Endothelial cell (in vitro differentiated cells): ENCODE measurements at regions not wholly inside any gene's neighbourhood (a gene's known extent, or its start where the extent isn't known, plus 50 kb on each side); places are given as distances from the start of the nearest gene placed in this dataset.

ENCODE experiments used
- DNase-seq: peaks from one replicate; pipeline ENCODE4 v3.0.0; 2021; ENCODE audit warnings: low spot score
- H3K27ac Mint-ChIP-seq: one replicate; pipeline ENCODE4 v1.8.0; 2021; ENCODE audit warnings: mixed read lengths, inconsistent platforms; ENCODE audit not compliant: unreplicated experiment
- H3K27me3 Mint-ChIP-seq: one replicate; pipeline ENCODE4 v1.8.0; 2021; ENCODE audit warnings: mild to moderate bottlenecking, moderate library complexity, mixed read lengths, inconsistent platforms; ENCODE audit not compliant: unreplicated experiment
- H3K36me3 Mint-ChIP-seq: one replicate; pipeline ENCODE4 v1.8.0; 2021; ENCODE audit warnings: mild to moderate bottlenecking, low read depth, mixed read lengths, inconsistent platforms; ENCODE audit not compliant: unreplicated experiment
- H3K4me1 Mint-ChIP-seq: one replicate; pipeline ENCODE4 v1.8.0; 2021; ENCODE audit warnings: mild to moderate bottlenecking, mixed read lengths, inconsistent platforms; ENCODE audit not compliant: unreplicated experiment
- H3K4me3 Mint-ChIP-seq: one replicate; pipeline ENCODE4 v1.8.0; 2021; ENCODE audit warnings: mild to moderate bottlenecking, mixed read lengths, inconsistent platforms; ENCODE audit not compliant: unreplicated experiment
- H3K9me3 Mint-ChIP-seq: one replicate; pipeline ENCODE4 v1.8.0; 2021; ENCODE audit warnings: mixed read lengths, inconsistent platforms; ENCODE audit not compliant: unreplicated experiment
- TF ChIP-seq, protein P1 (sequence below): fragments of 200-600 bp; sonication (generic); IDR thresholded peaks from one replicate; pipeline ENCODE4 v1.5.0; 2021; ENCODE audit warnings: antibody characterized with exemption; ENCODE audit not compliant: unreplicated experiment

- no peaks in the 10 kb centered on the region for H3K27me3 Mint-ChIP-seq
- no peaks in the 10 kb centered on the region for H3K36me3 Mint-ChIP-seq
- DNase-seq, result no peak
- no peak overlapping the region for H3K4me3 Mint-ChIP-seq
- TF ChIP-seq, protein P1, sequence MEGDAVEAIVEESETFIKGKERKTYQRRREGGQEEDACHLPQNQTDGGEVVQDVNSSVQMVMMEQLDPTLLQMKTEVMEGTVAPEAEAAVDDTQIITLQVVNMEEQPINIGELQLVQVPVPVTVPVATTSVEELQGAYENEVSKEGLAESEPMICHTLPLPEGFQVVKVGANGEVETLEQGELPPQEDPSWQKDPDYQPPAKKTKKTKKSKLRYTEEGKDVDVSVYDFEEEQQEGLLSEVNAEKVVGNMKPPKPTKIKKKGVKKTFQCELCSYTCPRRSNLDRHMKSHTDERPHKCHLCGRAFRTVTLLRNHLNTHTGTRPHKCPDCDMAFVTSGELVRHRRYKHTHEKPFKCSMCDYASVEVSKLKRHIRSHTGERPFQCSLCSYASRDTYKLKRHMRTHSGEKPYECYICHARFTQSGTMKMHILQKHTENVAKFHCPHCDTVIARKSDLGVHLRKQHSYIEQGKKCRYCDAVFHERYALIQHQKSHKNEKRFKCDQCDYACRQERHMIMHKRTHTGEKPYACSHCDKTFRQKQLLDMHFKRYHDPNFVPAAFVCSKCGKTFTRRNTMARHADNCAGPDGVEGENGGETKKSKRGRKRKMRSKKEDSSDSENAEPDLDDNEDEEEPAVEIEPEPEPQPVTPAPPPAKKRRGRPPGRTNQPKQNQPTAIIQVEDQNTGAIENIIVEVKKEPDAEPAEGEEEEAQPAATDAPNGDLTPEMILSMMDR, result no peak
- H3K4me1 Mint-ChIP-seq, result no peaks in the 10 kb centered on the region
- H3K9me3 Mint-ChIP-seq, result no peaks in the 10 kb centered on the region
- no peak overlapping the region for H3K27ac Mint-ChIP-seq
Observed at GRCh38 chr5:91532779-91533178, 149.7 kb upstream of the ARRDC3 start.

DNA sequence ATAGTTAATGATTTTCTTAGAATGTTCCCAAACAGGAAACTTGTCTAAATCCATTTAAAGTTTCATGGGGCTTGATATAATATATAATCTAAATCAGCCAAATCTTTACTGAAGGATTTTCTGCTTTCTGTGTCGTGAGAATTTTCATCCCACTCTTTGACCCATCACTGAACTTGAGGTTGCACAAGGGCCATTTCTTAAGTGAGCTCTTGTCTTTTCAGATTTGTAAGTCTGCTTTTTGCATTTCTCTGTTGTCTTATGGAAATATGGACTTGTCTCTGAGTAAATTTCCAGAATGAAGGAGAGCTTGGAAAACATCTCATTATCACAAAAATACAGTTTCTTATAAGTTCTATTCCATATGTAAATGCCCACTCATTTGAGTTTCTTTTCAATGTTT lies 149.2 kb upstream of the ARRDC3 start:
- TF ChIP-seq, protein P1, result no peak
- Mint-ChIP-seq H3K27ac (no peak overlapping the region), H3K4me3 (no peak overlapping the region), H3K27me3 (no peaks in the 10 kb centered on the region), H3K9me3 (no peaks in the 10 kb centered on the region), H3K4me1 (no peaks in the 10 kb centered on the region), H3K36me3 (no peaks in the 10 kb centered on the region)
- DNase-seq, result no peak

GRCh38 chr5:91528831-91529230 lies 145.7 kb upstream of the ARRDC3 start:
- TF ChIP-seq, protein P1, result no peak

GRCh38 chr5:91521785-91522184 lies 138.7 kb upstream of the ARRDC3 start:
- no peaks in the 10 kb centered on the region for H3K9me3 Mint-ChIP-seq

More at GRCh38 chr5:91528831-91529230, 145.7 kb upstream of the ARRDC3 start:
- Mint-ChIP-seq H3K9me3 (no peaks in the 10 kb centered on the region), H3K27ac (no peak overlapping the region), H3K36me3 (no peaks in the 10 kb centered on the region), H3K4me3 (no peak overlapping the region), H3K27me3 (no peaks in the 10 kb centered on the region), H3K4me1 (no peaks in the 10 kb centered on the region)
- DNase-seq, result no peak

DNA sequence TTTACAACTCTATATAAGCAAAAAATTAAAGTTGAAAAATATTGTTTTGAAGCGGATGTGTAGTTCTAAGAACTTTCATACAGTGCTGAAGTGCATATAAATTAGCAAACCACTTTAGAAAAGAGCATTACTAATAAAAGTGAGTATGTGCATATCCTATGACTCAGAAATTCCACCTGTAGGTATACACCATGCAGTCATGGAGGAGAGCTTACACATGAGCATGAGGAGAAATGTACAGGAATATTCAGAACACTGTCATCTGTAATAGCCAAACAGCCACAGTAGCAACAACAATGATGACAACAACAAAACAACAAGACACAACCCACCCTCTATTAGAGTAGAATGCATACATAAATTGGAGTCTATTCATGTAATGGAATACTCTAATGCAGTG lies 138.2 kb upstream of the ARRDC3 start:
- TF ChIP-seq, protein P1, result no peak
- Mint-ChIP-seq H3K36me3 (no peaks in the 10 kb centered on the region), H3K4me3 (no peak overlapping the region), H3K27me3 (no peaks in the 10 kb centered on the region), H3K9me3 (no peaks in the 10 kb centered on the region), H3K4me1 (no peaks in the 10 kb centered on the region), H3K27ac (no peak overlapping the region)
- no peak for DNase-seq

More at GRCh38 chr5:91521785-91522184, 138.7 kb upstream of the ARRDC3 start:
- Mint-ChIP-seq H3K4me1 (no peaks in the 10 kb centered on the region), H3K27ac (no peak overlapping the region), H3K36me3 (no peaks in the 10 kb centered on the region), H3K4me3 (no peak overlapping the region), H3K27me3 (no peaks in the 10 kb centered on the region)
- TF ChIP-seq, protein P1, result no peak
- no peak for DNase-seq
